GM10248 (cell line): ENCODE measurements at regions not wholly inside any gene's neighbourhood (a gene's known extent, or its start where the extent isn't known, plus 50 kb on each side); places are given as distances from the start of the nearest gene placed in this dataset.

ENCODE experiments used
- CTCF ChIA-PET: fragments of 300-600 bp; sonication (Branson Sonifier 250); formaldehyde crosslinking; extraction: SDS; loops from one replicate; lab custom pipeline; 2021; ENCODE audit warnings: antibody characterized with exemption; lab: Yijun Ruan, JAX
- POLR2A ChIA-PET: fragments of 350-650 bp; sonication (Branson Sonifier 250); formaldehyde crosslinking; extraction: SDS; loops from one replicate; lab custom pipeline; 2020; ENCODE audit warnings: antibody characterized with exemption; lab: Yijun Ruan, JAX
- DNase-seq: peaks from one replicate; pipeline ENCODE4 v3.0.0; 2012; ENCODE audit errors: extremely low spot score
- CTCF ChIP-seq: IDR thresholded peaks from 2 replicates; pipeline ENCODE4 v1.5.1; 2012; ENCODE audit warnings: mild to moderate bottlenecking, low read depth; ENCODE audit errors: extremely low read depth, missing control alignments, control extremely low read depth

- DNase-seq: no peak
- ChIA-PET POLR2A (no interaction called here), CTCF (no interaction called here)
- TF ChIP-seq CTCF: no peak
These were observed 677.5 kb downstream of the HDGFL1 start for GRCh38 chr6:23246896-23247295.

GRCh38 chr6:23250556-23250955 lies 681.2 kb downstream of the HDGFL1 start:
- CTCF ChIA-PET: no interaction called here
- TF ChIP-seq CTCF: no peak
- POLR2A ChIA-PET: no interaction called here
- DNase-seq: no peak

- ChIA-PET POLR2A (no interaction called here), CTCF (no interaction called here)
- DNase-seq: no peak
- TF ChIP-seq CTCF: no peak
These were observed 693.5 kb downstream of the HDGFL1 start for GRCh38 chr6:23262864-23263263.

GRCh38 chr6:23265270-23265669 lies 695.9 kb downstream of the HDGFL1 start:
- ChIA-PET POLR2A (no interaction called here), CTCF (no interaction called here)
- DNase-seq: no peak
- no peak for TF ChIP-seq CTCF

GRCh38 chr6:23266536-23266935 lies 697.2 kb downstream of the HDGFL1 start:
- CTCF ChIA-PET: no interaction called here
- POLR2A ChIA-PET: no interaction called here
- no peak for DNase-seq
- no peak for TF ChIP-seq CTCF

- TF ChIP-seq CTCF: no peak
These were observed 698.3 kb downstream of the HDGFL1 start for GRCh38 chr6:23267651-23268050.

GRCh38 chr6:23268348-23268747 lies 699.0 kb downstream of the HDGFL1 start:
- ChIA-PET POLR2A (no interaction called here), CTCF (no interaction called here)
- no peak for DNase-seq
- no peak for TF ChIP-seq CTCF

More at GRCh38 chr6:23267651-23268050, 698.3 kb downstream of the HDGFL1 start:
- DNase-seq: no peak
- CTCF ChIA-PET: no interaction called here
- POLR2A ChIA-PET: no interaction called here
